ENCODE measurements at regions not wholly inside any gene's neighbourhood (a gene's known extent, or its start where the extent isn't known, plus 50 kb on each side); places are given as distances from the start of the nearest gene placed in this dataset.

DNA sequence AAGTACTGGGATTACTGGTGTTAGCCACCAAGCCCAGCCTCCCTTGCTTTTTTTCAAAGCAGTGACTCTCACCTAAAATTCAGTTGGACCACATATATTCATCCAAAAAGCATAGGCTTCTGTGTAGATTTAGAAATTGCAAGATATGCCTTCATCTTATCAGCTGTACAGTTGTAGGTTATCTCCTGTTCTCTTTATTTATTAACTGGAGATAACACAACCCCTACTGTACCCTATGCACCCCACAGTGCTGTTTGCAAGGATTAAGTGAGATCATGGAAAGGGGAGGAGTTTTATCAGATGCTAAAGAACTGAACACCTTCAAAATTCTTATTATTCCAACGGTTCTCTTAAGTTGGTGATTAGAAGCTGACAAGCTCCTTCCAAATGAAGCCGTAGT is 164.4 kb upstream of the JARID2 start:
- H3K27me3 ChIP-seq (replicated peaks; ENCODE audit: control insufficient read depth, insufficient read depth, low read length), result no peaks in the 10 kb centered on the region
- CTCF ChIA-PET, result no interaction called here
- no peaks in the 10 kb centered on the region for H3K9me3 ChIP-seq
- no peaks in the 10 kb centered on the region for H3K27me3 Mint-ChIP-seq (ENCODE audit: insufficient read depth, unreplicated experiment)
- peaks cover 18% of the 10 kb centered on the region for H3K4me1 ChIP-seq
- peak; percentile 43 to 46 for DNase-seq
- no peak overlapping the region for H3K27ac Mint-ChIP-seq (ENCODE audit: unreplicated experiment)
- no peaks in the 10 kb centered on the region for H3K36me3 ChIP-seq (ENCODE audit: control insufficient read depth, insufficient read depth, low read length)
- TF ChIP-seq, protein P1, sequence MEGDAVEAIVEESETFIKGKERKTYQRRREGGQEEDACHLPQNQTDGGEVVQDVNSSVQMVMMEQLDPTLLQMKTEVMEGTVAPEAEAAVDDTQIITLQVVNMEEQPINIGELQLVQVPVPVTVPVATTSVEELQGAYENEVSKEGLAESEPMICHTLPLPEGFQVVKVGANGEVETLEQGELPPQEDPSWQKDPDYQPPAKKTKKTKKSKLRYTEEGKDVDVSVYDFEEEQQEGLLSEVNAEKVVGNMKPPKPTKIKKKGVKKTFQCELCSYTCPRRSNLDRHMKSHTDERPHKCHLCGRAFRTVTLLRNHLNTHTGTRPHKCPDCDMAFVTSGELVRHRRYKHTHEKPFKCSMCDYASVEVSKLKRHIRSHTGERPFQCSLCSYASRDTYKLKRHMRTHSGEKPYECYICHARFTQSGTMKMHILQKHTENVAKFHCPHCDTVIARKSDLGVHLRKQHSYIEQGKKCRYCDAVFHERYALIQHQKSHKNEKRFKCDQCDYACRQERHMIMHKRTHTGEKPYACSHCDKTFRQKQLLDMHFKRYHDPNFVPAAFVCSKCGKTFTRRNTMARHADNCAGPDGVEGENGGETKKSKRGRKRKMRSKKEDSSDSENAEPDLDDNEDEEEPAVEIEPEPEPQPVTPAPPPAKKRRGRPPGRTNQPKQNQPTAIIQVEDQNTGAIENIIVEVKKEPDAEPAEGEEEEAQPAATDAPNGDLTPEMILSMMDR (IDR thresholded peaks at IDR 0.05; ENCODE audit: insufficient read depth in 1 of 2, low read depth in 1 of 2, low read length in 1 of 2, severe bottlenecking in 1 of 2, unreplicated experiment in 1 of 2), result no peak
- no peak overlapping the region for H3K4me3 Mint-ChIP-seq (ENCODE audit: unreplicated experiment)
- no TSS peak for BruUV-seq (replicated peaks)
- POLR2A ChIA-PET, result no interaction called here
- no peak overlapping the region for H3K4me3 ChIP-seq (ENCODE audit: low read depth, low read length)
- intact Hi-C loops (cut with micrococcal nuclease; ENCODE audit: unreplicated experiment), result loop anchor here (1.0 kb wide), 1 partner anchor 16 kb away; no protein-coding TSS in a partner anchor
- no peaks in the 10 kb centered on the region for H3K9me3 Mint-ChIP-seq (ENCODE audit: unreplicated experiment)
- H3K36me3 Mint-ChIP-seq (ENCODE audit: insufficient read depth, unreplicated experiment), result no peaks in the 10 kb centered on the region
- peaks cover 19% of the 10 kb centered on the region for H3K4me1 Mint-ChIP-seq (ENCODE audit: low read depth, unreplicated experiment)

DNA sequence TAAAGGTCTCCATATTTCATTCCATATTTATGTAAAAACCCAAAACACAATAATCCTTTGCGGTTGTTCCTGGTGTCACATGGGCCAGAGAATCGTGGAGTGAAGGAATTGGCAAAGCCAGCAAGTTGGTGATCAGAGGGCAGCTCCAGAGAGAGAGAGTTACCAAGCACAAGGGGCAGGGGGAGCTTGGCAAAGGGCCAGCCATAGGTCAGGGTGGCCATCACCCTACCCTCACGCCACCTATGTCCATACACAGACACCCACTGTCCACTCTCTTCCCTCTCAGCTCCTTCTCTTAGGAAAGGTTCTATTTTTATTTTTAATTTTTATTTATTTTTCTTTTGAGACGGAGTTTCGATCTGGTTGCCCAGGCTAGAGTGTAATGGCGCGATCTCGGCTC is 163.2 kb upstream of the JARID2 start:
- H3K36me3 Mint-ChIP-seq (ENCODE audit: insufficient read depth, unreplicated experiment), result no peaks in the 10 kb centered on the region
- intact Hi-C loops (cut with micrococcal nuclease; ENCODE audit: unreplicated experiment), result no loop called here
- DNase-seq, result no peak
- no peaks in the 10 kb centered on the region for H3K27me3 ChIP-seq (replicated peaks; ENCODE audit: control insufficient read depth, insufficient read depth, low read length)
- peaks cover 19% of the 10 kb centered on the region for H3K4me1 Mint-ChIP-seq (ENCODE audit: low read depth, unreplicated experiment)
- H3K27ac Mint-ChIP-seq (ENCODE audit: unreplicated experiment), result no peak overlapping the region
- H3K27me3 Mint-ChIP-seq (ENCODE audit: insufficient read depth, unreplicated experiment), result no peaks in the 10 kb centered on the region
- H3K4me1 ChIP-seq, result peaks cover 18% of the 10 kb centered on the region
- no TSS peak for BruUV-seq (replicated peaks)
- no peaks in the 10 kb centered on the region for H3K9me3 ChIP-seq
- no peaks in the 10 kb centered on the region for H3K9me3 Mint-ChIP-seq (ENCODE audit: unreplicated experiment)
- POLR2A ChIA-PET, result no interaction called here
- H3K4me3 ChIP-seq (ENCODE audit: low read depth, low read length), result no peak overlapping the region
- TF ChIP-seq, protein P1 (IDR thresholded peaks at IDR 0.05; ENCODE audit: insufficient read depth in 1 of 2, low read depth in 1 of 2, low read length in 1 of 2, severe bottlenecking in 1 of 2, unreplicated experiment in 1 of 2), result no peak
- no peak overlapping the region for H3K4me3 Mint-ChIP-seq (ENCODE audit: unreplicated experiment)
- no peaks in the 10 kb centered on the region for H3K36me3 ChIP-seq (ENCODE audit: control insufficient read depth, insufficient read depth, low read length)
- CTCF ChIA-PET, result no interaction called here

DNA sequence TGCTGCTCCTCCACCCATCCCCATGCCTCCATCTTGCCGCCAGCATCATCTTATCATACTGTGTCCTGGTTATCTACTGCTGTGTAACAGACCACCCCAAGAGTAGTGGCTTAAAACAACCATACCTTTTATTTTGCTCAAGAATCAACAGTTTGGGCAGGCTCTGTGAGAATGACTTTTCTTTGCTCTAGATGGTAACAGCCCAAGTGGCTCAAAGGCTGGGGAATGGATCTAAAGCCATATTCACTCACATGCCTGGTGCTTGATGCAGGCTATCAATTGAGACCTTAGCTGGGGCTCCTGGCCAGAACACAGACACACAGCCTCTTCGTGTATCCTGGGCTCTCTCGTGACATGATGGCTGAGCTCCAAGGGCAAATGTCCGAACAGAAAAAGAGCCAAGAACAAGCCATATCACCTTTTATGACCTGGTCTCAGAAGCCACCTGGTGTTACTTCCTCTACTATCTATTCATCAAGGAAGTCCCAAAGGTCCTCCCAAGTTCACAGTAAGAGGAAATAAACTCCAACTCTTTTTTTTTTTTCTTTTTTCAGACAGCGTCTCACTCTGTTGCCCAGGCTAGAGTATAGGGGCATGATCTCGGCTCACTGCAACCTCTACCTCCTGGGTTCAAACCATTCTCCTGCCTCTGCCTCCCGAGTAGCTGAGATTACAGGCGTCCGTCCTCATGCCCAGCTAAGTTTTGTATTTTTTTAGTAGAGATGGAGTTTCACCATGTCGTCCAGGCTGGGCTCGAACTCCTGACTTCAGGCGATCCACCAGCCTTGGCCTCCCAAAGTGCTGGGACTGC is 159.3 kb upstream of the JARID2 start:
- BruUV-seq (replicated peaks), result no TSS peak
- H3K9me3 Mint-ChIP-seq (ENCODE audit: unreplicated experiment), result no peaks in the 10 kb centered on the region
- H3K9me3 ChIP-seq, result no peaks in the 10 kb centered on the region
- intact Hi-C loops (cut with micrococcal nuclease; ENCODE audit: unreplicated experiment), result no loop called here
- CTCF ChIA-PET, result no interaction called here
- no peak overlapping the region for H3K27ac Mint-ChIP-seq (ENCODE audit: unreplicated experiment)
- H3K27me3 Mint-ChIP-seq (ENCODE audit: insufficient read depth, unreplicated experiment), result no peaks in the 10 kb centered on the region
- H3K36me3 Mint-ChIP-seq (ENCODE audit: insufficient read depth, unreplicated experiment), result no peaks in the 10 kb centered on the region
- peaks cover 5% of the 10 kb centered on the region for H3K4me1 ChIP-seq
- no peaks in the 10 kb centered on the region for H3K27me3 ChIP-seq (replicated peaks; ENCODE audit: control insufficient read depth, insufficient read depth, low read length)
- H3K4me3 Mint-ChIP-seq (ENCODE audit: unreplicated experiment), result no peak overlapping the region
- POLR2A ChIA-PET, result no interaction called here
- TF ChIP-seq, protein P1 (IDR thresholded peaks at IDR 0.05; ENCODE audit: insufficient read depth in 1 of 2, low read depth in 1 of 2, low read length in 1 of 2, severe bottlenecking in 1 of 2, unreplicated experiment in 1 of 2), result no peak
- no peak for DNase-seq
- no peaks in the 10 kb centered on the region for H3K36me3 ChIP-seq (ENCODE audit: control insufficient read depth, insufficient read depth, low read length)
- H3K4me3 ChIP-seq (ENCODE audit: low read depth, low read length), result no peak overlapping the region
- peaks cover under 1% of the 10 kb centered on the region for H3K4me1 Mint-ChIP-seq (ENCODE audit: low read depth, unreplicated experiment)

Measured in Caco-2 (cell line).